ENCODE measurements at regions not wholly inside any gene's neighbourhood (a gene's known extent, or its start where the extent isn't known, plus 50 kb on each side); places are given as distances from the start of the nearest gene placed in this dataset.
"Not testable (repeated sequence)": the region's sequence is repeated elsewhere in the genome, so short reads cannot be mapped to it uniquely, and the experiment has no call there.

DNA sequence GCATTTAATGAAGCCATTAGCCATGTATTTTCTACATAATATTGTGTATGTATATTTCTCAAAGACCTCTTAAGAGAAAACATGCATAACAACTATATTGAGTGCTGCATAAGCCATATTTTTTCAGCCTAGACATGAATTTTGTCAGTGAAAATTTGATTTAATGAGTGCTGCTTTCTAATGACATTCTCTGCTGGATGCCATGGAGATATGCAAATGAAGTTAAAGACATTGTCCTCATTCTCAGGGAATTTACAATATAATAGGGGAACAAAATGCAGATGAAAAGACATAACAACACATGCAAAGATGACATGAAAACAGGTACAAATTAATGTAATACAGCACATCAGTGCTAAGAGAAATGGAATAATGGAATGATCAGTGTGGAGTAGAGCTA, 118.7 kb downstream of the ATOH1 start:
- ATAC-seq (no peak), DNase-seq (no peak)
- H3K36me3 ChIP-seq (ENCODE audit: insufficient read depth in 1 of 2, low read depth in 1 of 2): no peaks in the 10 kb centered on the region
- intact Hi-C loops (cut with DNase I): no loop called here
- TF ChIP-seq, protein P1, sequence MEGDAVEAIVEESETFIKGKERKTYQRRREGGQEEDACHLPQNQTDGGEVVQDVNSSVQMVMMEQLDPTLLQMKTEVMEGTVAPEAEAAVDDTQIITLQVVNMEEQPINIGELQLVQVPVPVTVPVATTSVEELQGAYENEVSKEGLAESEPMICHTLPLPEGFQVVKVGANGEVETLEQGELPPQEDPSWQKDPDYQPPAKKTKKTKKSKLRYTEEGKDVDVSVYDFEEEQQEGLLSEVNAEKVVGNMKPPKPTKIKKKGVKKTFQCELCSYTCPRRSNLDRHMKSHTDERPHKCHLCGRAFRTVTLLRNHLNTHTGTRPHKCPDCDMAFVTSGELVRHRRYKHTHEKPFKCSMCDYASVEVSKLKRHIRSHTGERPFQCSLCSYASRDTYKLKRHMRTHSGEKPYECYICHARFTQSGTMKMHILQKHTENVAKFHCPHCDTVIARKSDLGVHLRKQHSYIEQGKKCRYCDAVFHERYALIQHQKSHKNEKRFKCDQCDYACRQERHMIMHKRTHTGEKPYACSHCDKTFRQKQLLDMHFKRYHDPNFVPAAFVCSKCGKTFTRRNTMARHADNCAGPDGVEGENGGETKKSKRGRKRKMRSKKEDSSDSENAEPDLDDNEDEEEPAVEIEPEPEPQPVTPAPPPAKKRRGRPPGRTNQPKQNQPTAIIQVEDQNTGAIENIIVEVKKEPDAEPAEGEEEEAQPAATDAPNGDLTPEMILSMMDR (IDR thresholded peaks at IDR 0.05): no peak
- H3K27ac ChIP-seq: no peak overlapping the region
- H3K9me3 ChIP-seq: no peaks in the 10 kb centered on the region
- no peak overlapping the region for H3K4me3 ChIP-seq
- no peaks in the 10 kb centered on the region for H3K27me3 ChIP-seq (ENCODE audit: insufficient read depth in 3 of 3, low read length in 2 of 3)
- no peaks in the 10 kb centered on the region for H3K4me1 ChIP-seq

DNA sequence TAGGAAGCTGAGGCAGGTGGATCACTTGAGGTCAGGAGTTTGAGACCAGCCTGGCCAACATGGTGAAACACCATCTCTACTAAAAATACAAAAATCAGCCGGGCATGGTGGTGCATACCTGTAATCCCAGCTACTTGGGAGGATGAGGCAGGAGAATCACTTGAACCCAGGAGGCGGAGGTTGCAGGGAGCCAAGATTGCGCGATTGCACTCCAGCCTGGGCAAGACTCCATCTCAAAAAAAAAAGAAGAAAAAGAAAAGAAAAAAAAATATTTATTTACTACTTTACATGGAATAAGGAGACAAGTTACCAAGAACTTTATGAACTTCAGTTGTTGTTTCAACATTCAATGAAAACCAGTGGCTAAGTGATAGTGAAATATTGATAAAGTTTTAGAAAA, 121.7 kb downstream of the ATOH1 start:
- H3K4me3 ChIP-seq; H3K27ac ChIP-seq; H3K27me3 ChIP-seq (ENCODE audit: insufficient read depth in 3 of 3, low read length in 2 of 3); H3K4me1 ChIP-seq; H3K9me3 ChIP-seq; intact Hi-C loops (cut with DNase I); ATAC-seq; DNase-seq; H3K36me3 ChIP-seq (ENCODE audit: insufficient read depth in 1 of 2, low read depth in 1 of 2): not testable (repeated sequence)
- 46 to 89% (median 69%) methylated on average over 4 of the region's 4 CpGs for WGBS, 3 donors

- H3K4me3 ChIP-seq: no peak overlapping the region
- no peak for ATAC-seq
- no peaks in the 10 kb centered on the region for H3K27me3 ChIP-seq (ENCODE audit: insufficient read depth in 3 of 3, low read length in 2 of 3)
- intact Hi-C loops (cut with DNase I): no loop called here
- 91 to 98% (median 94%) methylated on average over 1 of the region's 1 CpG for WGBS, 3 donors
- H3K4me1 ChIP-seq: no peaks in the 10 kb centered on the region
- H3K36me3 ChIP-seq (ENCODE audit: insufficient read depth in 1 of 2, low read depth in 1 of 2): no peaks in the 10 kb centered on the region
- TF ChIP-seq, protein P1 (IDR thresholded peaks at IDR 0.05): no peak
- no peaks in the 10 kb centered on the region for H3K9me3 ChIP-seq
- no peak for DNase-seq
- no peak overlapping the region for H3K27ac ChIP-seq
Observed at GRCh38 chr4:93957186-93957585, 128.6 kb downstream of the ATOH1 start.

DNA sequence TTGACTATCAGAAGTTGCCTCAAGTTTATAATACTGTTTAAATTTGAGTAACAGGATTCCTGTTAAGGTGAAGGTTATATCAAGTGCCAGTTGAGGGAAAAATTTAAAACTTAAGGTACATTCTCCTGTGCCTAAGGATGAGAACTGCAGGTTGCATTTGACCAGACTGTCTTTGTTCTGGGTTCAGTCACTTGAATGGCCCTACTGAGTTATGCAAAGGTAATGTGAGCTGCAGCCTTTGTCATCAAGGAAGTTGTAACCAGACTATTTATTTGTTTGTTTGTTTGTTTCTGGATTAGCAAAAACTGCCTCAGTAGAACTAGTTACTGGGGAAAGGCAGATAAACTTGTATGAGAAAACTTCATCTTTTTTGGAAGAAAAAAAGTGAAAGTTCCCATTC, 131.9 kb downstream of the ATOH1 start:
- Histone ChIP-seq H3K27ac (no peak overlapping the region), H3K27me3 (ENCODE audit: insufficient read depth in 3 of 3, low read length in 2 of 3) (no peaks in the 10 kb centered on the region)

GRCh38 chr4:93960916-93961315, 132.4 kb downstream of the ATOH1 start:
- no peaks in the 10 kb centered on the region for H3K9me3 ChIP-seq
- H3K4me1 ChIP-seq: no peaks in the 10 kb centered on the region
- no peak overlapping the region for H3K4me3 ChIP-seq
- WGBS, 3 donors: 65 to 82% (median 77%) methylated on average over 3 of the region's 3 CpGs
- DNase-seq (no peak), ATAC-seq (no peak)
- no peaks in the 10 kb centered on the region for H3K27me3 ChIP-seq (ENCODE audit: insufficient read depth in 3 of 3, low read length in 2 of 3)
- no peaks in the 10 kb centered on the region for H3K36me3 ChIP-seq (ENCODE audit: insufficient read depth in 1 of 2, low read depth in 1 of 2)
- intact Hi-C loops (cut with DNase I): no loop called here
- no peak overlapping the region for H3K27ac ChIP-seq
- TF ChIP-seq, protein P1 (IDR thresholded peaks at IDR 0.05): no peak

More for the DNA sequence above, 131.9 kb downstream of the ATOH1 start:
- Histone ChIP-seq H3K4me1 (no peaks in the 10 kb centered on the region), H3K9me3 (no peaks in the 10 kb centered on the region), H3K4me3 (no peak overlapping the region), H3K36me3 (ENCODE audit: insufficient read depth in 1 of 2, low read depth in 1 of 2) (no peaks in the 10 kb centered on the region)
- no peak for DNase-seq
- TF ChIP-seq, protein P1 (IDR thresholded peaks at IDR 0.05): no peak
- intact Hi-C loops (cut with DNase I): no loop called here
- no peak for ATAC-seq
